ENCODE measurements at regions not wholly inside any gene's neighbourhood (a gene's known extent, or its start where the extent isn't known, plus 50 kb on each side); places are given as distances from the start of the nearest gene placed in this dataset.
"Not testable (repeated sequence)": the region's sequence is repeated elsewhere in the genome, so short reads cannot be mapped to it uniquely, and the experiment has no call there.

DNA sequence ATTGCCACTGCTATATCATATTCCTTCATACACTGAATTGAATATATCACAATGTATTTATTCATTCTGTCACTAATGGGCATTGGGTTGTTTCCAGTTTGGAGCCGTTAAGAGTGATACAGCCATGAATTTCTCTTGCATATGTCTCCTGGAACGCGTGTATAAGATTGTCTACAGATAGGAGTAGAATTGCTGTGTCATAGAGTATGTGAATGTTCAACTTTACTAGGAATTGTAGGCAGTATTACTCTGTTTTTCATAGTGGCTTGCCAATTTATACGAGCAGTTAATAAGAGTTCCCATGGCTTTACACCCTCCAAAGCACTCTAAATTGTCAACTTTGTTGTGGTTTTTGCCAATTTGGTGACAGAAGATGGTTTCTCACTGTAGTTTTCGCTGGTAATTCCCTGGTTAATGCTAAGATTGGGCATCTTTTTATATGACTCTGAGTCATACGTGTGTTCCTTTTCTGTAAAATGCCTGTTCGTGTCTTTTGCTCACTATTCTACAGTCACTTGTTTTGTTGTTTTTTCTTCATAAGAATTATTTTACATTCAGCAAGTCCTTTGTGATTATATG, 136.1 kb upstream of the LIPC start:
- DNase-seq (ENCODE audit: low read depth, low spot score): no peak

DNA sequence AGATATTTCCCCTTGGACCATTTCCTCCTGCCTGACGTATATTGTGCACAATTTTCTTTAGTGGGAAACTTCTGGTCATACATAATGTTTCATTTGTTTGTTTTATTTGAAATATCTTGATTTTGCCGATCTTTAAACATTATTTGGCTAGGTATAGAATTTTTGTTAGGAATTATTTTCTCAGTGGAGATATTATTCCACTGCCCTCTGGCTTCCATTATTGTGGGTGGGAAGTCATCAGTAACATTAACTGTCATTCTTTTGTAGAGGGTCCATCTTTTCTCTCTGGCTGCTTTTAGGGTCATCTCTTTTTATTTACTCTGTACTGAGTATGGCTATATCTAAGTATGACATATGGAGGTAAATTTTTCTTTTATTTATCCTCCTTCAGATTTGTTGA, 135.5 kb upstream of the LIPC start:
- DNase-seq (ENCODE audit: low read depth, low spot score): no peak

DNA sequence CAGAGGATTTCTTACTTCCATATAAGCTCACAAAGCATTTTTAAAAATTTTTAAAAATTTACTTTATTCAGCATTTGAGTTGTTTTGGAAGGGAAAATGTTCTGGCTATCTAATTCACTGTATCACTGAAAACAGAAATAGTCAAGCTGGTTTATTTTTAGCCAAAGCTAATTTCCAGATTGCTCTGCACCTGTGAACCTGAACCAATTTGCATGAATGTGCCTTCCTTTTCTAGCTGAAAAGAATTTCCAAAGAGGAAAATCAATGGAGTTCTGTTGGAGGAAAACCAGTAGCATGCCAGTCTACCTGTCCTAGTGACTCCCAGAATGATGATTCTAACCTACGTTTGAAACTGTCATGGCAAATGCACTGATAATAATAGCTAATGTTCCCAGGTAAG, 134.2 kb upstream of the LIPC start:
- no peak for DNase-seq (ENCODE audit: low read depth, low spot score)

DNA sequence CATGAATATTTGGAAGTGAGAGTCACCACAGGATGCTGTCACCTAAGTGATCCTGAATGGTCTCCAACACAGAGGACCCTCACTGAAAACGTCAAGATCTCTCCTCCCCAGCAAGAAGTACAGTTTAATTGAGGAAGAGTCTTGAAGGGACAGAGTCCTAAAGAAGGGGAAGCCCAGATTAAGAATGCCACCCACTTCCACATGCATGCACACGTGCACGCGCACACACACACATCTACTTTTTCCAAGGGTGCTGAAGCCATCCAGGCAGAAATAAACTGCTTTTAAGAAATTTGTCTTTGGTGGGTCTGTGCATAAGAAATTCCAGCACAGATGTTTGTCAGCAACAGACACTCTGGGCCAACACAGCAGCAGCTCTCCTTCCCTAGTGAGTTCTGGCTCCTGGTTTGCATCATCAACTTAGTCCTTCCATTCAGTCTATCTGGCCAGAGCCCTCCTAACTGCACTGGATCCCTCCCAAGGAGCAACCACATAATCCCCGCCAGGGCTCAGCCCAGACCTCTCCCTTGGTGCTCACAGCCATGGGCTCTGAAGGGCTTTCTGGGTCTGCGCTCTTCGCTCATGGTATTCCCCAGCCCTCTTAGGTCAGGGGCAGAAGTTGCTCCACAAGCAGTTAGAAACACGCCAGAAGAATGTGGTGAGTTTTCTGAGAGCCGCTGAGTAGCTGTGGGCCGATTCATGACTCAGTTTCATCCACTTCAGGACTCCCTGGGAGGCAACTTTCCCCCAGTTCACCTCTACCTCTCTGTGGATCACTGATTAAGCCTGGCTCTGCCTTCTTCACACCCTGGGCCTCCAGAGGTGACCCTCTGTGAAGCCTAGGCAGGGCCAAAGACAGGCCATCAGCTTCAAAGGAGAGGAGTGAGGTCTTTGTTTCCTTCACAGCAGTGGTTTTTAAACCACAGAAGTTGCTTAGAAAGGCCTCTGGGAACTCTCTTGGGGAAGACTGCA, 132.6 kb upstream of the LIPC start:
- DNase-seq (ENCODE audit: low read depth, low spot score): peak; percentile 23

DNA sequence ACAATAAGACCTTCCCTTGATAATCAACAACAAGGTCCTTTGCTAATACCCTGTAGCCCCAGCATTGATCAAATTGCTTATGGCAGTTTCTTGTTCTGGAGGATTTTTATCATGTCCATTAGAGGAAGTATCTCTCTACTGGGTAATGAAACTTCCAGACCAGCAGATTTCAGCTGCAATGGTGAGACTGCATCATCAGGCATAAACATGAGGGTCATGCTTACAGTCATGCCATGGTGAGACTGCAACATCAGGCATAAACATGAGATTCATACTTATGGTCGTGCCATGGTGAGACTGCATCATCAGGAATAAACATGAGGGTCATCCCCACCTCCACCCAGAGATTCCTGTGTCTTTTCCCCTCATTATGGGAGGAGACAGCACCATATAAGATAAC, 129.0 kb upstream of the LIPC start:
- no peak for DNase-seq (ENCODE audit: low read depth, low spot score)

DNA sequence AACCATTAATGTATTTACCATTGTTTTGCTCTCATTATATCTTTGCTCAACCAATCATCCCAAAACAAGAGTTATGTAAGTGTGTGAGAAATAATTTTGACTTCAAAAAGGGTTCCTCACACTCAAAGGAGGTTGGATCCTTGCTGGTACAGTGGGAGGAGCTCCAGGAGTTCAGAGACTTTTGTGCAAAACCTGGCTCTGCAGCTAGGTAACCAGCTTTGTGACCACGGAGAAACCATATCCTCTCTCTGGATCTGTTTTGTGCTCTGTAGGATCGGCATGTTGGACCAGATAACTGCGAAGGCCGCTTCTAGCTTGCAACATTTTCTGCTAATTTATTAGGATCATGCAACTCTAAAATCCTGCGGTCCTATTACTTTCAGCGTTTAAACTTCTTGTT, 128.6 kb upstream of the LIPC start:
- DNase-seq (ENCODE audit: low read depth, low spot score): no peak

DNA sequence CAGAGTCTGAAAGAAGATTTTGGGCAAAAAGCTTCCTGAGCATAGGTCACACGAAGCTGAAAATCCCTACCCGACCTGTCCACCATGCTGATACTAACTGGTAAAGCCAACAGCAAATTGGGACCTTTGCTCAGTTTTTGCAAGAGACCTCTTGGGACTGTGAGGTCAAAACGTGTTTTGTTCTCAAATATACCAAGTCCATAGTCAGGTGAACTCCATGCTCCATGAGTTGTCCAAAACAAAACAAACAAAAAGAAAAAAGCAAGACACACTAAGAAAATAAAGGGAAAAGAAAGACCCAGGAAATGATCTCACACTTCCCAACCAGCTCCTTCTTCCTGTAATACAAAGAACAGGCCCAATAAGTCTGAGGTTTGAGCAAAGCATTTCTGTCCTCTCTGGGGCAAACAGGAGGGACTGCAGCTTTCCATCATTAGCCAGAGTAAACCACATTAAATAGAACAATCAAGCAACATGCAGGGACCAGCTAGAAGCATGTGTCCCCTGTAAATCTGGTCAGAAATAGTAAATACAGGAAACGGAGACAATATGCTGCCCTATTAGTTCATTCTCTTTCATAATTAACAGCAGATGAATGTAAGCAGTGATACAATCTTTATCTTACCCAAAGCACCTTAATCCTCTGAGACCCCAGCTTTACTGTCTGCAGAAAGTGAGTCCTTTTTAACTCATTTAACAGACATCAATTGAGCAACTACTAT, 125.0 kb upstream of the LIPC start:
- no peak for DNase-seq (ENCODE audit: low read depth, low spot score)

DNA sequence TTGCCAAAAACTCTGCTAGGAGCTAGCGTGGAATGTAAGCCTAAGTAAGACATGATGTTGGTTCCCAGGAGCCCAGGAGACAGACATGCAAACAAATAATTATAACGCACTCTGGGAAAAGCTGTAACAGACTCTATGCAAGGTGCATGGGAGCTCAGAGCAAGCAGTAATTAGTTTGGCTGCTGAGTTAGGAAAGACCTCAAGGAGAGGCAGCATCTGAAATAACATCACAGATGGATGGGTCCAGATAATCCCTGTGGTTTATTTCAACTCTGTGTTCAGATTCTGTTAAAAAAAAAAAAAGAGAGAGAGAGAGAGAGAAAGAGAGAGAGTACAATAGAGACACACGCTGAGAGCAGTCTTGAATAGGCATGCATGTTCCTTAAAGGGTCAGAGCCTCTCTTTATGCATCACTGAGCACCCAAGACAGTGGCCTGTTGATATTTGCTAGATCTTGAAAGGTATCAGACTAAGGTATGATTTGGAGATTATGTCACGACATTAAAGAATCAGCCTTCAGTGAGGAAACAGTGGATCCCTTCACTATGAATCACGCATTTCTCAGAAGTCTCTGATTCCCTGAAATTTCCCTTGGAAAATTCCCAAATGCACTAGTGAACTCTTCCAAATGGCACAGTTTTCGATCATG, 124.4 kb upstream of the LIPC start:
- no peak for DNase-seq (ENCODE audit: low read depth, low spot score)

DNA sequence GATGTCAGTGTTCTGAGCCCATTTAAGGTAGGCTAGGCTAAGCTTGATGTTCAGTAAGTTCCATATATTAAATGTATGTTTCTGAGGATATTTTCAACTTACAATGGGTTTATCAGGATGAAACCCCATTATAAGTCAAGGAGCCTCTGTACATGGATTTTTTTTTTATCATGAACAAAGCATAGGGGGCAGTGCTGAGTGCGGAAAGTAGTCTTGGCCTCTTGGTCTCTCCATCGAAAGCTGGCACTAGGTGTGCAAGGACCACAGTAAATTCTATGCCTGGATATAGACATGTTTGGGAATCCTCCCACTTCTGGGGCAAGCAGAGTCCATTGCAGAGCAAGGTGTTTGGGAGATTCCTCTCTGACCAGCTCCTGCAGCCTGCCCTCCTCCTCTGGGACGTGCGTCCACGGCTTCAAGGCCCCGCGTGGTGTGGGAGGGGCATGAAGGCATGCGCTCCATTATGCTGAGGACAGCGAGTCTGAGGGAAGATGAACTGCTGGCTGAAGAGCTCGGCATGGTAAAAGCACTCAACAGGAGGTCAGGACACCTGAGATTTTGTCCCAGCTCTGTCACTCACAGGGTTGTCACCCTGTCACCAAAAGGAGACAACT, 122.9 kb upstream of the LIPC start:
- DNase-seq (ENCODE audit: low read depth, low spot score): no peak

DNA sequence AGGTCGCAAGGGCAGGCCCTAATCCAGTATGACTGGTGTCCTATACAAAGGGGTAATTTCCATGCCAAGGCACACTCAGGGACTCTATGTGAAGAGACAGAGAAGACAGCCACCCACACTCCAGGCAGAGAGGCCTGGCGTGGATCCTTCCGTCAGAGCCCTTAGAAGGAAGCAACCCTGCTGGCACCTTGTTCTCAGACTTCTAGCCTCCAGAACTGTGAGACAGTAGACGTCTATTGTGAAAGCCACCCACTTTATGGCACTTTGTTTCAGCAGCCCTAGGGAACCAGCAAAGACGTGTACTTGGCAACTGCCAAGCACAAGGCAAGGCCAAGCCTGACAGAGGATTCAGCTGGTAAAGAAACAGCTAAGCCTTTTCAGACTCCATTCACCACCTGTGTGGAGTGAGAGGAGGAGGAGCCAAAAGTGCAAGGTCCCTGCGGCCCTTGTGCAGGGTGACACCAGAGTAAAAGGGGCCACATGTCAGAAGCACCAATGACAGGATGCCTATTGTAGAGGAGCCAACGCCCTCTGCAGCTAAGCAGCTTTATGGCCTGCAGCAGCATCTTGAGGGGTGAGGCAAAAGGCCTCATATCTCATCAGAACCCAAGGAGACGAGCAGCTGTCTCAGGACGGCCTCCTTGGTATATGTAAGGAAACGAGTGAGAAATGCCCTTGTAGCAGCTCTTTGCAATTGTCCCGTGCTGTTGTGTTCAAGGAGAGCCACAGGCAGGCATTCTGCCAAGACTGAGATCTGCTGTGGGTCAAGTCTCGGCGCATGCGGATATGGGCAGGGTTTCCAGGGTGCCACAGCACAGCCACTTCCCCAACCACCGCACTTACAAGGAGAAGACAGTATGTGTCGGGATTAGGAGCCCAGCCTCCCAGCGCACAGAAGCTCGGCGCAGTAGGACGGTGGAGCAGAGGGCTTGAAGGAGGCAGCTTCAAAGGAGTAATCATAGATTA, 121.5 kb upstream of the LIPC start:
- no peak for DNase-seq (ENCODE audit: low read depth, low spot score)

DNA sequence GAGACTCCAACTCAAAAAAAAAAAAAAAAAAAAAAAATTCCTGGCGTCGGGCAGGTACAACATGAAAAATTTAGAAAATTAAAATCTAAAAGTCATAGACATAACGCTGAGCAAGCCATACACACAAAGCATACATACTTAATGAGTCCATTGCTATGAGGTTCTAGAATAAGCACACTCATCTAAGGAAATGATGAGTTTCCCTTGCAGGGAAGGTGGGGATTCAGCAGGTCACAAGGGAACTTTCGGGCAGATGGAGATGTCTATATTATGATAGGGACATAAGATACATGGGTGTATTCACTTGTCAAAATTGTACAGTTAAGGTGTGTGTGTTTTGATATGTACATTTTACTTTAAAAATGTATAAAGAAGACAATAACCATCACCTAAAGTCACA, 120.2 kb upstream of the LIPC start:
- no peak for DNase-seq (ENCODE audit: low read depth, low spot score)

DNA sequence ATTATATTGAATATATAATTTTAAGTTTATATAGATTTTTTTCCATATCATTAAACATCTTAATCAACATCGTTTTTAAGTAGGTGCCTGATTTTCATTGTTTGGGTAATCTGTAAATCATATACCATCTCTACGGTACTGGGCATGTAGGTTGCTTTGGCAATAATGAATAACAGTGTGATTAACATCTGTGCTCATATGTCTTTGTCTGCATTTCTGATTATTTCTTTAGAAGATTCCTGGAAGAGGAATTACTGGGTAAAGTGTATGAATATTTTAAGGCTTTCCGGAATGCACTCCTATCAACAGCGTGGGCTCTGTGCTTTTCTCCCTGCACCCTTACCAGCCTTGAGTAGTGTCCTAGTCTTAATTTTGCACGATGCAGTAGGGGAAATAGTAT, 119.8 kb upstream of the LIPC start:
- DNase-seq (ENCODE audit: low read depth, low spot score): no peak

DNA sequence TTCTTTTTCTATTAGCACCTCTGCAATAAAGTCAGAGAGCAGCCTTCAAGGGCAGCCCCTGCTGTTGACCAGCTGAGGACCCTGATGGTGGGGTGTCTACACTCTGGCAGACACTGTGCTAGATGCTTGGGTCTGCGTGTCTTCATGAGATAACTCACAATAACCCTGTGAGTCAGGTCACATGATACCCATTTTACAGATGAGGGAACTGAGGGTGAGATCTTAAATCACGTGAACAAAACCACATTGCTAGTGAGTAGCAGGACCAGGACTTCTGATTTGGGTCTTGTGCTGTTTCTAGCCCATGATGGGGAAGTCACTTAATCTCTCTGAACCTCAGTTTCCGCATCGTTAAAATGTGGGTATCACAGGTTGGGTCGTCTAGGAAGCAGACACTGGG, 118.5 kb upstream of the LIPC start:
- DNase-seq (ENCODE audit: low read depth, low spot score): no peak

DNA sequence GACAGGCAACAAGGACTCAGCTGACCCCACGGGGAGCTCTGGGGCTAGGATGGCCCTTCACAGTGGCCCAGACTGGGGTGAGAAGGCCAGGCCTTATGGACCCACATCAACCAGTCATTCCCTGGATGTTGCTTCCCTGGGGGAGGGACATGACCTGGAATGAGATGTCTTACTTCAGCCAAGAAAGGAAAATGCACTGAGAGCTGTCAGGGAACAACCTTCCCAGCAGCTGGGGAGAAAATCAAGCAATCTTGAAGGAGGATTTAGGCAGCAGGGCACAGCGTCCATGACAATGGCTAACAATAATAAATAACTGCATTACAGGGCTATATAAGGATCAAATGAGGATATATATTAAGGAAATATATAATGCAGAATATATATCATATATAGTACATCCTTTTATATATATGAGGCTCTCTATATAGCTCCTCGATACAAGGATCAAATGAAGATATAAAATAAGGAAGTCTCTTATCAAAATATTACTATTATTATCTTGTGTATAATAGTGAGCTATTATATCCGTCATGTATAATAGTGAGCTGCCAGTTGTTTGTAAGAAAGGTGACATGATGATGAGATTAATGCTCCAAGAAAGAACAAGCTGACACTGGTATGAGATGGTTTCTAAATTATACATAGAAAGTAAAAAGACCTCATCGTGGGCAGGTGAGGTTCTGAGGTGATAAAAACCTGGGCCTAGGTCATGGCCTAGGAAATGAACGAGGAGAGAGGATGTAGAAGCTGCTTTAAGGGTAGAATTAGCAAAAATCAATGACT, 117.8 kb upstream of the LIPC start:
- DNase-seq (ENCODE audit: low read depth, low spot score): no peak

DNA sequence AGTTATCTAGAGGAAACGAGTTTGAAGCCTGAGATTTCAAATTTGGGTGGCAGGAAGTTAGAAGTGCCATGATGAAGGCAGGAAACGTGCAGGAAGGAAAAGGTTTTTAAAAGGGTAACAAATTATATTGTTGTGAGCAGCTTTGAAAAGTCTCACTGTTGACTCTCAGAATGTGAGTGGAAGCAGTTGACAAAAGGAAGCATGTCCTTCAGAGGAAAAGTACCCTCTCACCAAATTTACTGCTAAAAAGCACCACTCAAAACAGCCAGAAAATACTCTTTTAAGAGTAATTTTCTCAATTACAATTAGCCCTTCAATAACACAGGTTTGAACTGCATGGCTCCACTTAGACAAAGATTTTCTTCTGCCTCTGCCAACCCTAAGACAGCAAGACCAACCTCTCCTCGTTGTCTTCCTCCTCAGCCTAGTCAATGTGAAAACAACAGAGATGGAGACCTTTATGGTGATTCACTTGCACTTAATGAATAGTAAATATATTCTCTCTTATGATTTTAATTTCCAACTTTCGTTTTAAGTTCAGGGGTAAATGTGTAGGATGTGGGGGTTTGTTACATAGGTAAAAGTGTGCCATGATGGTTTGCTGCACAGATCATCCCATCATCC, 117.1 kb upstream of the LIPC start:
- no peak for DNase-seq (ENCODE audit: low read depth, low spot score)

DNA sequence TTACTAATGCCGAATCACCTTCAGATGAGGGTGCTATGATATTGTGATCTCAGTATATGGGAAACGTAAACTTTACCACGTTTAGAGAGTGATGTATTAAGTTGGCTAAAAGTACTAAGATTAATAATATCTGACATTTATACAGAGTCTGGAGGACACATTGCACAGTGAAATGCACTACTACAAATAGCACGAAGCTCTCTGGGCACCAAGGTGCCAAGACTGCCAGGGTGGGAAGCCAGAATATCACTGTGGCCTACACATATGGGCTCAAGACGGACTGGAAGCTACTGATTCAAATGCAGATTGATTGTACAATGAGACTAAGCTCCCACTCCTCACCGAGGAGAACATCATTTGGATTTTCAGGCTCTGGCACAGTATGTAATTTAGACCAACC, 113.3 kb upstream of the LIPC start:
- no peak for DNase-seq (ENCODE audit: low read depth, low spot score)

DNA sequence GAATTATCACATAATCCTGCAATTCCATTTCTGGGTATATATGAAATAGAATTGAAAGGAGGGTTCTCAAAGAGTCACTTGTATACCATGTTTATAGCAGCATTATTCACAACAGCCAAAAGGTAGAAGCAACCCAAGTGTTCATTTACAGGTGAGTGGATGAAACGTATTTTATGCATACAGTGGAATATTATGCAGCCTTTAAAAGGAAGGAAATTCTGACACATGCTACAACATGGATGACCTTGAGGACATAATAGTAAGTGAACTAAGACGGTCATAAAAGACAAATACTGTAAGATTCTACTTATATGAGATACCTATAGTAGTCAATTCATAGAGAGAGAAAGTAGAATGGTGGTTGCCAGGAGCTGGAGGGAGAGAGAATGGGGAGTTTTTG, 110.8 kb upstream of the LIPC start:
- DNase-seq (ENCODE audit: low read depth, low spot score): no peak

DNA sequence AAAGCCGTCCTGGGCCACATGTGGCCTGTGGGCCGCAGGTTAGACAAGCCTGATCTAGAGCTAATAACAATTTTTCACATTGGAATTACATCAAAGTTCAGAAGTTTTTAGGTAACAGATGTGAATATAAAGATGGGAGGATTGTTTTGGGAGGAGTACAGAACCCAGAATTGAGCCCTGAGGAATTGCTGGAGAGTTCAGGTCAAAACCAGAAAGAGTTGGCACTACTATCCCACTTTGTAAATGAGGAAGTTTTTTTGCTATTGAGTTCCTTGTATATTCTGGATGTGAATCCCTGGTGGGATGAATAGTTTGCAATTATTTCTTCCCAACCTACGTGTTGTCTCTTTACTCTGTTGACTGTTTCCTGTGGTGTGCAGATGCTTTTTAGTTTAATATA, 109.5 kb upstream of the LIPC start:
- DNase-seq (ENCODE audit: low read depth, low spot score): no peak

DNA sequence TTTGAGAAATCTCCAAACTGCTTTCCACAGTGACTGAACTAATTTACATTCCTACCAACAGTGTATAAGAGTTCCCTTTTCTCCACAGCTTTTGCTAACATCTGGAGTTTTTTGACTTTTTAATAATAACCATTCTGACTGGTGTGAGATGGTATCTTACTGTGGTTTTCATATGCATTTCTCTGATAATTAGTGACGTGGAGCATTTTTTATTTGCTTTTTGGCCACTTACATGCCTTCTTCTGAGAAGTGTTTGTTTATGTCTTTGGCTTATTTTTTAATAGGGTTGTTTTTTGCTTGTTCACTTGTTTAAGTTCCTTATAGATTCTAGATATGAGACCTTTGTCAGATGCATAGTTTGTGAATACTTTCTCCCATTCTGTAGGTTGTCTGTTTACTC, 108.5 kb upstream of the LIPC start:
- DNase-seq (ENCODE audit: low read depth, low spot score): not testable (repeated sequence)
